Right lobe of liver (tissue), 6 donors: ENCODE measurements at regions not wholly inside any gene's neighbourhood (a gene's known extent, or its start where the extent isn't known, plus 50 kb on each side); places are given as distances from the start of the nearest gene placed in this dataset.

Experiments
- ATAC-seq, 4 donors: fragments of 200-7000 bp; cut with Tn5 transposase; one replicate each; pipeline ENCODE4 v1.9.1; 2020; ENCODE audit warnings: mild to moderate bottlenecking in 4 of 4, moderate library complexity in 4 of 4
- DNase-seq, 3 donors: peaks; one replicate each; pipeline ENCODE4 v3.0.0-alpha.2; 2020
- H3K27ac ChIP-seq, 3 donors: fragments of 200-600 bp; one replicate each; pipeline ENCODE4 v1.8.0; 2022
- H3K27me3 ChIP-seq, 2 donors: fragments of 200-600 bp; one replicate each; pipeline ENCODE4 v1.8.0; 2022
- H3K36me3 ChIP-seq, 4 donors: fragments of 200-600 bp; sonication (generic) in 1 of 4; one replicate each; pipeline versions ENCODE4 v1.5.1 to v1.8.0; 2017 to 2022; ENCODE audit warnings: control low read depth in 1 of 4
- H3K4me1 ChIP-seq, 4 donors: fragments of 200-600 bp; sonication (generic) in 1 of 4; one replicate each; pipeline versions ENCODE4 v1.5.1 to v1.8.0; 2017 to 2022; ENCODE audit warnings: control low read depth in 1 of 4
- H3K4me3 ChIP-seq, 3 donors: fragments of 200-600 bp; one replicate each; pipeline ENCODE4 v1.8.0; 2022
- H3K9me3 ChIP-seq, 4 donors: fragments of 200-600 bp; sonication (generic) in 1 of 4; one replicate each; pipeline versions ENCODE4 v1.5.1 to v1.8.0; 2017 to 2022; ENCODE audit warnings: control low read depth in 1 of 4
- POLR2A ChIP-seq: fragments of 450-650 bp; IDR thresholded peaks from one replicate; pipeline ENCODE4 v1.6.1; 2017; ENCODE audit warnings: antibody characterized with exemption, mild to moderate bottlenecking
- WGBS: methylation state at CpG from one replicate; pipeline ENCODE4 v1.1.6; 2018; ENCODE audit warnings: low coverage, low lambda C conversion rate; ENCODE audit not compliant: insufficient coverage; ENCODE audit errors: missing lambda C conversion rate; 5-methylcytosine and 5-hydroxymethylcytosine counted together
- intact Hi-C, 2 donors: fragments of 100-400 bp; cut with DNase I; formaldehyde crosslinking; loops; one replicate each; pipeline versions ENCODE4 v1.11.2 to v1.14.1; 2022
- TF ChIP-seq, protein P1 (sequence below), 4 donors: fragments of 200-600 bp in 3 of 4; fragments of 450-650 bp in 1 of 4; IDR thresholded peaks; one replicate each; pipeline versions ENCODE4 v1.5.1 to v1.8.0; 2016 to 2022; ENCODE audit warnings: antibody characterized with exemption in 4 of 4, mild to moderate bottlenecking in 2 of 4
- donor health status: DM: no; HTN: yes; CAD: no.
- donor health status: DM: no; HTN: no; CAD: no.
- donor health status: DM: no; HTN: no; CAD: no.
- donor health status: DM: no; HTN: yes; CAD: no.
- donor health status: DM: no; HTN: yes; CAD: no.

DNA sequence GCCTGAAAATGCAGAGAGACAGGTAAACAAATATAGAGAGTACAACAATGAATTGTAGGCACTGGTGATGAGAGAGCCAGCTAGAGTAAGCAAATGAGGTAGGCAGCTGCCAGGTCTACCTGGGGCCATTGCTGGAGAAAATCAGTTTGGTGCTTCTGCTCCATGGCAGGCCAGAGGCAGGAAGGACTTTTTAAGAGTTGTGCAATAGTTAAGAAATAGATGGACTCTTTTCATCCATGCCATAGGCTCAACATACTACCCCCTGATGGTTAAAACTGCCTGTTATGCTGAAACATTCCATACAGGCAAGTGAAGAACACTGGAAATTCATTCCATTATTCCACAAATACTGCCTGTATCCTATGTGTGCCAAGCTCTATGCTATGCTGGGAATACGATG is 86.5 kb upstream of the CCDC112 start:
- Histone ChIP-seq H3K4me3 (no peak overlapping the region), H3K36me3 (no peaks in the 10 kb centered on the region), H3K27me3 (no peaks in the 10 kb centered on the region), H3K27ac (no peak overlapping the region), H3K9me3 (no peaks in the 10 kb centered on the region), H3K4me1 (no peaks in the 10 kb centered on the region)
- WGBS = 93% methylated on average over 1 of the region's 1 CpG
- ATAC-seq (no peak), DNase-seq (no peak)
- intact Hi-C loops = no loop called here
- TF ChIP-seq, protein P1, sequence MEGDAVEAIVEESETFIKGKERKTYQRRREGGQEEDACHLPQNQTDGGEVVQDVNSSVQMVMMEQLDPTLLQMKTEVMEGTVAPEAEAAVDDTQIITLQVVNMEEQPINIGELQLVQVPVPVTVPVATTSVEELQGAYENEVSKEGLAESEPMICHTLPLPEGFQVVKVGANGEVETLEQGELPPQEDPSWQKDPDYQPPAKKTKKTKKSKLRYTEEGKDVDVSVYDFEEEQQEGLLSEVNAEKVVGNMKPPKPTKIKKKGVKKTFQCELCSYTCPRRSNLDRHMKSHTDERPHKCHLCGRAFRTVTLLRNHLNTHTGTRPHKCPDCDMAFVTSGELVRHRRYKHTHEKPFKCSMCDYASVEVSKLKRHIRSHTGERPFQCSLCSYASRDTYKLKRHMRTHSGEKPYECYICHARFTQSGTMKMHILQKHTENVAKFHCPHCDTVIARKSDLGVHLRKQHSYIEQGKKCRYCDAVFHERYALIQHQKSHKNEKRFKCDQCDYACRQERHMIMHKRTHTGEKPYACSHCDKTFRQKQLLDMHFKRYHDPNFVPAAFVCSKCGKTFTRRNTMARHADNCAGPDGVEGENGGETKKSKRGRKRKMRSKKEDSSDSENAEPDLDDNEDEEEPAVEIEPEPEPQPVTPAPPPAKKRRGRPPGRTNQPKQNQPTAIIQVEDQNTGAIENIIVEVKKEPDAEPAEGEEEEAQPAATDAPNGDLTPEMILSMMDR (IDR thresholded peaks at IDR 0.05) = no peak
- no peak for TF ChIP-seq POLR2A

DNA sequence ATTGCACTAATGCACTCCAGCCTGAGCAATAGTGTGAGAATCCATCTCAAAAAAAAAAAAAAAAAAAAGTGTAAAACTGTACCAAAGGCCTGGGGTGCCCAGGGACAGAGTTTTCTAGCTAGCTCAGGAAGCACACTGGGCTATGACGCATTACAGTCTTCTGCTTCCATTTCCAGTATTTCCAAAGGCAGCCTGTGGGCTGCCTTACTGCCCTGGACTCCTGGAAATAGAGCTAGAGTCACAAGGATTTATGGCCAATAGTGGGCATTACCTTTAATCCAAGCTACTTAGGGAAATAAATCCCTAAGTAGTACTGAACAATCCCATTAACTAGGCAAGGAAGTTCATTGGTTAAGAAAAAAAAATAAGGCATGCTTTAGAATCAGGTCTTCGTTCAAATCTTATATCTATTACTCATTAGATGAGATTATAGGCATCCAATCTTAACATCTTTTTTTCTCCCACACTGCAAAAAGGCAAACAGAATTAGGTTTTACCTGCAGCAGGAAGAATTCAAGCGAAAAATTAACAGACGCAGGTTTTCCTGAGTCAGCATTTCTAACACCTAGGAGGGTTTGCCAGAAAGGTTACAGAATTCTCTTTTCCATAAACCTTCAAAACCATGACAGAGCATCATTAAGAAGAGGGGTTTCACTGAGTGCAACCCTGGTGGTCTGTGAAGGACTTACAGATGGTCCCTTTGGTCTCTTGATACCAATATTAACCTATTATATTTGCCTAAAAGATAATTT is 85.6 kb upstream of the CCDC112 start:
- ATAC-seq (no peak), DNase-seq (no peak)
- Histone ChIP-seq H3K9me3 (no peaks in the 10 kb centered on the region), H3K27ac (no peak overlapping the region), H3K4me3 (no peak overlapping the region), H3K4me1 (no peaks in the 10 kb centered on the region), H3K27me3 (no peaks in the 10 kb centered on the region), H3K36me3 (no peaks in the 10 kb centered on the region)
- WGBS = 49% methylated on average over 4 of the region's 4 CpGs
- intact Hi-C loops = no loop called here
- no peak for TF ChIP-seq POLR2A
- TF ChIP-seq, protein P1 (IDR thresholded peaks at IDR 0.05) = no peak

DNA sequence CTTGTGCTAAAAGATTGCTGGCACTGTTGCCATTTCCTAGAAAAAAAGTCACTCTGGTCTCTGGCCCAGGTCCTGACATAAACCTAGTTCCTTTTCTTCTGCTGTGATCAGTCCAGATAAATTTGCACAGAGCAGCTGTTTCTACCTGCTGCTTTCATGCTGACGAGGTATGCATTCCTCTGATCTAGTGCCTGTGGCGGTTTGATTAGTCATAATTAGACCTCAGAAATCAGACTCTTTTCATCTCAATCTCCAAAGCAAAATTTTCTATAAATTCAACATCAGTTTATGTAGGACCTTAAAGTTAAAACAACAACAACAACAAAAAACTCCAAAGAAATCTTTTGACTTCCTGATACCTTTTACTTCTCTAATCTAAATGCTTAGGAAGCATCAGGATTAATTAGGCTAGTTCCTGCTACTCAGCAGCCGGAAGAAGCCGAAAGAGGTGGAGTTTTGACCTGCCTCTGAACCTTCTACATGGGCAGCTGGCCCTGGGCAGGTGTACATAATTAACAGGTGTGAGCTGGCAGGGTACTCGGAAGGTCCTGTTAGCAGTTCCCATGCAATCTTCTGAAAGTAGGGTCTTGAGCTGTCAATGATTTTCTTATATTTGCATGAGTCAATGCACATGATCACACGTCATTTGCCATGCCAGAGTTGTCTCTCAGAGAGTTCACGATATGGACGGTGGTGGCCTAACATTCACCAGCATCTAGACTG is 83.3 kb upstream of the CCDC112 start:
- DNase-seq (no peak), ATAC-seq (no peak)
- Histone ChIP-seq H3K36me3 (no peaks in the 10 kb centered on the region), H3K27ac (no peak overlapping the region), H3K27me3 (no peaks in the 10 kb centered on the region), H3K4me1 (peaks cover 0 to 10% (median 0%) of the 10 kb centered on the region in 4 donors), H3K9me3 (no peaks in the 10 kb centered on the region), H3K4me3 (no peak overlapping the region)
- TF ChIP-seq, protein P1 (IDR thresholded peaks at IDR 0.05) = no peak
- 80% methylated on average over 8 of the region's 8 CpGs for WGBS
- intact Hi-C loops = no loop called here

DNA sequence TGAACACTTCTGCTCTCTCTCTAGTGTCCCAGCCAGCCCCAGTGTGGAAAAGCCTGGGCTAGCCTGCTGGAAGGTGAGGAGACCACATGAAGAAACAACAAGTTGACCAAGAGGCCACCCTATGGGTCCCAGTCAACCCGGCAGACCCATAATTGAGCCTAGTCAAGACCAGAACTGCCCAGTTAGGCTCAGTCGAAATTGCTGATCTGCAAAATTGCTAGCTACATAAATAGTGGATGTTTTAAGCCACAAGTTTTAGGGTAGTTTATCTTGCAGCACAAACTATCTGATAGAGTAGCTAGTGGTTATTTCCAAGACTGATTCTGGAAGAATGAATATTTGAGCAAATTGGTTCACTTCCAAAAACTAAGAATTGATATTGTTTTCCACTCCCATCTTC is 82.3 kb upstream of the CCDC112 start:
- H3K36me3 ChIP-seq = no peaks in the 10 kb centered on the region
- no peak for DNase-seq
- intact Hi-C loops = no loop called here
- H3K4me1 ChIP-seq = peaks cover 0 to 10% (median 0%) of the 10 kb centered on the region in 4 donors
- TF ChIP-seq POLR2A = no peak
- TF ChIP-seq, protein P1 (IDR thresholded peaks at IDR 0.05) = no peak
- H3K27me3 ChIP-seq = no peaks in the 10 kb centered on the region
- no CpG with 5 or more reads among the region's 2 CpGs for WGBS
- H3K4me3 ChIP-seq = no peak overlapping the region
- H3K9me3 ChIP-seq = no peaks in the 10 kb centered on the region
- no peak overlapping the region for H3K27ac ChIP-seq
- no peak for ATAC-seq
